ENCODE measurements at regions not wholly inside any gene's neighbourhood (a gene's known extent, or its start where the extent isn't known, plus 50 kb on each side); places are given as distances from the start of the nearest gene placed in this dataset.

DNA sequence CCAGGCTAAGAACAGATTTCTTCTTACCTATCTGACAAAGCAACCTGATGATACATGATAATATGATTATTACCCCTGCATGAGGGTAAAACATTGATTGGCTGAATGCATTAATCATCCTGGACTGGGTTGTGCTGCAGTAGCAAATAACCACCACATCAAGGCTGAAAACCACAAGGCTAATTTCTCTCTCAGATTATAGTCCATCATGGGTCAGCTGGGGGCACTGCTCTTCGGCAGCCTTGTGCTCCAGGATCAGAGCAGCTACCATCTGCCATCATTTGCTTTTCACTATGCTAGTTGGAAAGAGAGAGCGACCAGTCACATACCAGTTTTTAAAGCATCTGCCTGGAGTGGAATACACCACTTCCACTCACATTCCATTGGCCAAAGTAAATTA lies 383.5 kb downstream of the RASEF start:
- TF ChIP-seq, protein P1, sequence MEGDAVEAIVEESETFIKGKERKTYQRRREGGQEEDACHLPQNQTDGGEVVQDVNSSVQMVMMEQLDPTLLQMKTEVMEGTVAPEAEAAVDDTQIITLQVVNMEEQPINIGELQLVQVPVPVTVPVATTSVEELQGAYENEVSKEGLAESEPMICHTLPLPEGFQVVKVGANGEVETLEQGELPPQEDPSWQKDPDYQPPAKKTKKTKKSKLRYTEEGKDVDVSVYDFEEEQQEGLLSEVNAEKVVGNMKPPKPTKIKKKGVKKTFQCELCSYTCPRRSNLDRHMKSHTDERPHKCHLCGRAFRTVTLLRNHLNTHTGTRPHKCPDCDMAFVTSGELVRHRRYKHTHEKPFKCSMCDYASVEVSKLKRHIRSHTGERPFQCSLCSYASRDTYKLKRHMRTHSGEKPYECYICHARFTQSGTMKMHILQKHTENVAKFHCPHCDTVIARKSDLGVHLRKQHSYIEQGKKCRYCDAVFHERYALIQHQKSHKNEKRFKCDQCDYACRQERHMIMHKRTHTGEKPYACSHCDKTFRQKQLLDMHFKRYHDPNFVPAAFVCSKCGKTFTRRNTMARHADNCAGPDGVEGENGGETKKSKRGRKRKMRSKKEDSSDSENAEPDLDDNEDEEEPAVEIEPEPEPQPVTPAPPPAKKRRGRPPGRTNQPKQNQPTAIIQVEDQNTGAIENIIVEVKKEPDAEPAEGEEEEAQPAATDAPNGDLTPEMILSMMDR (IDR thresholded peaks at IDR 0.05; ENCODE audit: insufficient read depth, low read depth, low read length): no peak
- H3K4me3 ChIP-seq (ENCODE audit: low read depth, low read length): no peak overlapping the region
- no peak for DNase-seq (ENCODE audit: low read depth)

DNA sequence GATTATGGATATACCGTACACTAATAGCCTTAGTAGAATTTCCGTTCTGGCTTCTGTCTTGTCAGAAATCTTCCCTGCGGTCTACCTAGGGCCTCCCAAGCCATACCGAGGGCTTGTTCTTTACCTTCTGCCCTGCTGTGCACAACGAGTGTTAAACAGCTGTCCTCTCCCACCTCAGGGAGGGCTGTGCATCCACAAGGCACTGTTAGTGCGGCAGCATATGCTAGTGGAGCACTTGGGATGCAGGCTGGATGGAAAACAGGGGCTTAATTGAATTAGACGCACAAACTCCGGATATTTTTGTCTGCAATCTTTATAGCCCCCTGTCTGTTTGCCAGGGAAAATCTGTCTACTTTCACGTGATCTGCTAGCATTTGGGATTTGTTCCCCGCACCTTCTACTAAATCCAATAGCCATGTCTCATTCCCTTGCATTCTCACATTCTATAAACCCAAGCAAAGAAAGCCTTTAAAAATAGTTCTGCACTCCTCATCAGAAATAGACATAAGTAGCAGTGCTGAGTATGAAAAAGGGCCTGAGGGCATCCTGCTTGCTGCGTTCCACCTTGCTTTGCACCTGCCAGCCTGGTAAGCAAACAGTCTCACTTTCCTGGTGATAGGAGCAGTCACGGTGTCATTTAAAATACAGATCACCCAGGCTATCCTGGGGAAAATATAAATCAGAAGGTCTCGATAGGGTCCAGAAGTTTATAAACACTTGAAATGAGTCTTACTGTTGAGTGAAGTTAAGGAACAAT lies 382.6 kb downstream of the RASEF start:
- TF ChIP-seq, protein P1 (IDR thresholded peaks at IDR 0.05; ENCODE audit: insufficient read depth, low read depth, low read length): no peak
- no peak for DNase-seq (ENCODE audit: low read depth)
- H3K4me3 ChIP-seq (ENCODE audit: low read depth, low read length): no peak overlapping the region

DNA sequence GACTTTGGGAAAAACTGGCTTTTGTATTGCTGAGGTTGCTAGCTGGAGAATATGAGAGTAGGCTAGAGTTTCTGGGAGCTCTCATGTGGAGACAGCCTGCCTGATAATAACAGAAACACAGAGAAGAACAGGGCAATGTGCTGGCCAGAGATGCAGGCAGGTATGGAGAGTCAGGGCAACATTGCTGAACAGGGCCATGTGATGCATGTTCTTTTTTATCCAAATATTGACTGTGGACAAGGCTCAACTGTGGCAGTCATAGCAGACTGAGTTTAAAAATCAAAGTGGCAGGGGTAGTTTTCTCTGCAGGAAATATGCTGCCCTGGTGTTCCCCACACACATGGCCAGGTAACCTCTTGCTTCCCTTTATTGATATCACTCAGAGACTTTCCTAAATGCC lies 381.1 kb downstream of the RASEF start:
- TF ChIP-seq, protein P1 (IDR thresholded peaks at IDR 0.05; ENCODE audit: insufficient read depth, low read depth, low read length): no peak
- no peak overlapping the region for H3K4me3 ChIP-seq (ENCODE audit: low read depth, low read length)
- no peak for DNase-seq (ENCODE audit: low read depth)

DNA sequence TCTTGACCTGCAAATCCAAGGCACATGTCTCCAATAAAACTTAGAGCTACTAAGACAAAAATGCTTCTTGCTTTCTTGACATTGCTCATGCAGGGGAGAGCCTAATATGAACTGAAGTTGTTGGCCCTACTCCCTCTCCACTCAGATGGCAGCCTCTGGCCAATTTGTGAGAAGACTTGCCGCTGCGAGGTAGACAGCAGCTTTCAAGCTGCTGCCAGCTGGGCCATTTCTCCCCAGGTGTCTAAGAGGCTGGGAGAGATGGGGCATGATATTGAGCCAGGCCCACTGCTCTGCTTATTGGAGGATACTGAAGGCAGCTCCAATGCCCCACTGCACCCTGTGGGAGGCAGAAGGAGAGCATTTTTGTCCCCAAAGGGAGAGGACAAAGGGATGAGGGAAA lies 380.5 kb downstream of the RASEF start:
- H3K4me3 ChIP-seq (ENCODE audit: low read depth, low read length): no peak overlapping the region
- TF ChIP-seq, protein P1 (IDR thresholded peaks at IDR 0.05; ENCODE audit: insufficient read depth, low read depth, low read length): no peak
- no peak for DNase-seq (ENCODE audit: low read depth)

DNA sequence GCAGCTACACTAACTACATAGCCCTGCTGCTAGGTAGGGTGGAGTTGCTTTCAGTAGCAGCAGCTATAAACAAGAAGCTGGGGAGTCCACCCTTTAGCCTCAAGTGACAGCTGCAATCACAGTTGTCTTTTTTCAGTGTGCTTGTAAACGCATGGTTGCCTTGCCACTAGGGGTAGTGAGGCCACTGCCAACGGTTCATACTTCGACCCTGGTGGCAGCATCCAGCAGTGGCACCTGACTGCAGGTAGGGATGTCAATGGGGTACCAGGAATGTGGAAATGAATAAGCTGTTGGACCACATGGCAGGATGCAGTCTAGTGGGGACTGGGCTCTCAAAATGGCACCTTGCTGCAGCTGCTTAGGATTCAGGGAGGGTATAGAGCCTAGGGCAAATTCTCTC lies 367.2 kb downstream of the RASEF start:
- DNase-seq (ENCODE audit: low read depth): no peak
- no peak overlapping the region for H3K4me3 ChIP-seq (ENCODE audit: low read depth, low read length)
- TF ChIP-seq, protein P1 (IDR thresholded peaks at IDR 0.05; ENCODE audit: insufficient read depth, low read depth, low read length): no peak

DNA sequence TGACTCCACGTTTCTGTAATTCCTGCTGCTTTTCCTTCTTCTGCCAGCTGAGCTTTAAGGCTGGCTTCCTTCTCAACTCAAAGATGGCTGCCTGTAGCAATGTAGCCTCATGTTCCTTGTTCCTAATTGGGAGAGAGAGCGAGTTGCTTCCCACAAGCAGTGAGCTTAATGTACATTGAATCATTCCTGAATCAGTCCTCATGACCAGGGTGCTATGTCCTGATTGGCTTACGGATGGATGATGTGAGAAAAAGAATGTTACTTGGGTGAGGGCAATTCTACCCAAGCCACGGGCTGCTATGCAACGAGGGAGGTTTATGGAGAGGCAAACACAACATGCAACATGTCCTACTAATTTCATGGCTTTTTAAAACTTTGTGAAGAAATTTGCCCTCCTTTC lies 356.2 kb downstream of the RASEF start:
- no peak for DNase-seq (ENCODE audit: low read depth)
- TF ChIP-seq, protein P1 (IDR thresholded peaks at IDR 0.05; ENCODE audit: insufficient read depth, low read depth, low read length): no peak
- no peak overlapping the region for H3K4me3 ChIP-seq (ENCODE audit: low read depth, low read length)

DNA sequence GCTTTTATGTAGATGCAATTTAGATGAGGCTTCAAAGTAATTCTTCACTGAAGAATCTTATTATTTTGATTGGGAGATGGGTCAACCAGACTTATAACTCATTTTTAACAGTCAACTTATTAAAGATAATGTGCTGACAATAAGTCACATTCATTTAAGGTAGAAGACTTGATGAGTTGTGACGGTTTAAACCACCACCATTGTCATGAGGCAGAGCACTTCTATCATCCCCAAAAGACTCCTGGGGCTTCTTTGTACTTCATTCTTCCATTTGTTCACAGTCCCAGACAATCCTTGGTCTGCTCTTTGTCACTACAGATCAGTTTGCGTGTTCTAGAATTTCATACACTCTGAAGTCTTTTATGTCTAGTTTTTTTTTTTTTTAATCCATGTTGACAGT lies 346.1 kb downstream of the RASEF start:
- no peak for DNase-seq (ENCODE audit: low read depth)
- H3K4me3 ChIP-seq (ENCODE audit: low read depth, low read length): no peak overlapping the region
- TF ChIP-seq, protein P1 (IDR thresholded peaks at IDR 0.05; ENCODE audit: insufficient read depth, low read depth, low read length): no peak

Measured in fibroblast of villous mesenchyme (primary cell).